Heart left ventricle (tissue), 16 donors: ENCODE measurements at regions not wholly inside any gene's neighbourhood (a gene's known extent, or its start where the extent isn't known, plus 50 kb on each side); places are given as distances from the start of the nearest gene placed in this dataset.
"Not testable (repeated sequence)": the region's sequence is repeated elsewhere in the genome, so short reads cannot be mapped to it uniquely, and the experiment has no call there.

Experiments used
- ATAC-seq, 4 donors: fragments of 200-7000 bp; cut with Tn5 transposase; one replicate each; pipeline ENCODE4 v1.9.1; 2020 to 2022; ENCODE audit warnings: moderate library complexity in 4 of 4, mild to moderate bottlenecking in 3 of 4, moderate number of reproducible peaks in 1 of 4
- DNase-seq, 5 donors: peaks; one replicate each; pipeline ENCODE4 v3.0.0-alpha.2; 2020
- H3K27ac ChIP-seq, 12 donors: fragments of 200-600 bp; sonication (generic) in 4 of 12; one replicate each; pipeline versions ENCODE4 v1.5.0 to v1.8.0; 2016 to 2022; ENCODE audit warnings: mild to moderate bottlenecking in 2 of 12
- H3K27me3 ChIP-seq, 9 donors: fragments of 200-600 bp; sonication (generic) in 2 of 9; one replicate each; pipeline versions ENCODE4 v1.5.1 to v1.8.0; 2016 to 2022; ENCODE audit warnings: mild to moderate bottlenecking in 3 of 9
- H3K36me3 ChIP-seq, 9 donors: fragments of 200-600 bp; sonication (generic) in 2 of 9; one replicate each; pipeline versions ENCODE4 v1.5.0 to v1.8.0; 2018 to 2022; ENCODE audit warnings: mild to moderate bottlenecking in 2 of 9
- H3K4me1 ChIP-seq, 12 donors: fragments of 200-600 bp; sonication (generic) in 4 of 12; one replicate each; pipeline versions ENCODE4 v1.5.0 to v1.8.0; 2016 to 2022; ENCODE audit warnings: mild to moderate bottlenecking in 3 of 12
- H3K4me3 ChIP-seq, 12 donors: fragments of 200-600 bp; sonication (generic) in 4 of 12; one replicate each; pipeline versions ENCODE4 v1.5.0 to v1.8.0; 2017 to 2022; ENCODE audit warnings: mild to moderate bottlenecking in 9 of 12, moderate library complexity in 4 of 12
- H3K9me3 ChIP-seq, 12 donors: fragments of 200-600 bp; sonication (generic) in 4 of 12; one replicate each; pipeline versions ENCODE4 v1.5.0 to v1.8.0; 2016 to 2022; ENCODE audit warnings: mild to moderate bottlenecking in 1 of 12
- CTCF ChIP-seq, 12 donors: fragments of 200-600 bp; sonication (generic) in 4 of 12; IDR thresholded peaks; one replicate each; pipeline versions ENCODE4 v1.5.0 to v1.8.0; 2018 to 2022; ENCODE audit warnings: antibody characterized with exemption in 12 of 12, mild to moderate bottlenecking in 5 of 12
- POLR2A ChIP-seq, 2 donors: fragments of 450-650 bp; IDR thresholded peaks; one replicate each; pipeline ENCODE4 v1.6.1; 2017; ENCODE audit warnings: antibody characterized with exemption in 2 of 2, mild to moderate bottlenecking in 2 of 2, moderate library complexity in 2 of 2
- WGBS, 4 donors: extraction: QIAGEN DNeasy Blood & Tissue Kit in 2 of 4; methylation state at CpG; one replicate each; pipeline versions ENCODE4 v1.1.5 to v1.1.7; 2013 to 2018; 5-methylcytosine and 5-hydroxymethylcytosine counted together
- intact Hi-C, 10 donors: fragments of 100-400 bp; cut with DNase I; formaldehyde crosslinking; loops; one replicate each; pipeline versions ENCODE4 v1.11.1 to v1.14.2; 2022
- donor health status: ischemic (EF 13 %, LVEDD 7.1; RV severe dilation, severe dysfunction).
- donor health status: healthy with polysubstance abuse.
- donor health status: DM: no; HTN: yes; CAD: no.
- donor health status: DM: no; HTN: no; CAD: no.
- donor health status: ischemic (EF 25% LVEDD 6.9; RV normal size, moderate dysfunction).
- donor health status: ischemic (EF 25% LVEDD 5.7; RV mildly dilated, moderate dysfunction).
- donor health status: healthy.
- donor health status: DM: yes; HTN: yes; CAD: no.
- donor health status: ischemic (EF 35%, LVEDD 5.7; RV mildly dilated, moderate dysfunction).
- donor health status: nonischemic (EF 11% LVEDD 7.7; RV severe dilation, severe dysfunction).
- donor health status: DM: yes; HTN: yes; CAD: no.
- donor health status: PGD.
- donor health status: ischemic (EF 29% LVEDD 5.4; RV normal size, mild dysfunction).
- donor health status: nonischemic (EF 23%, LVEDD 6.1; RV moderate dilation, normal function).

- H3K27me3 ChIP-seq, H3K27ac ChIP-seq, H3K9me3 ChIP-seq, DNase-seq, H3K36me3 ChIP-seq, H3K4me3 ChIP-seq, H3K4me1 ChIP-seq: not testable (repeated sequence)
- peak; percentile 36 to 68 (median 53) for TF ChIP-seq CTCF (IDR thresholded peaks at IDR 0.05)
- peak in 3 of 4 donors; percentile 51 to 75 (median 64) for ATAC-seq
- 19 to 36% (median 28%) methylated on average over 5 of the region's 5 CpGs for WGBS, 4 donors
- intact Hi-C loops = loop anchor here in 9 of 10 donors (2.0 to 10.0 kb wide), 4 partner anchors 109 to 429 kb away; no protein-coding TSS in a partner anchor
These were observed 71.7 kb downstream of the PRR15 start for GRCh38 chr7:29635067-29636008.

GRCh38 chr7:29636009-29636351 lies 72.3 kb downstream of the PRR15 start:
- TF ChIP-seq POLR2A (IDR thresholded peaks at IDR 0.05) (no peak), CTCF (IDR thresholded peaks at IDR 0.05) (peak in 1 of 12 donors; percentile 1)
- no peak overlapping the region for H3K27ac ChIP-seq
- H3K4me1 ChIP-seq = no peaks in the 10 kb centered on the region
- H3K36me3 ChIP-seq = peaks cover 0 to 7% (median 0%) of the 10 kb centered on the region in 9 donors
- intact Hi-C loops = loop anchor here in 9 of 10 donors (2.0 to 10.0 kb wide), 4 partner anchors 109 to 429 kb away; no protein-coding TSS in a partner anchor
- 52 to 76% (median 57%) methylated on average over 1 of the region's 1 CpG for WGBS, 4 donors
- no peaks in the 10 kb centered on the region for H3K9me3 ChIP-seq
- no peaks in the 10 kb centered on the region for H3K27me3 ChIP-seq
- ATAC-seq (no peak), DNase-seq (no peak)
- no peak overlapping the region for H3K4me3 ChIP-seq

- no peak for TF ChIP-seq POLR2A (IDR thresholded peaks at IDR 0.05)
- no peak for TF ChIP-seq CTCF (IDR thresholded peaks at IDR 0.05)
- Histone ChIP-seq H3K9me3 (no peaks in the 10 kb centered on the region), H3K4me1 (no peaks in the 10 kb centered on the region), H3K27me3 (no peaks in the 10 kb centered on the region), H3K4me3 (no peak overlapping the region), H3K27ac (no peak overlapping the region), H3K36me3 (peaks cover 0 to 7% (median 0%) of the 10 kb centered on the region in 9 donors)
- 93 to 98% (median 98%) methylated on average over 8 of the region's 8 CpGs for WGBS, 4 donors
- intact Hi-C loops = loop anchor here in 9 of 10 donors (2.0 to 10.0 kb wide), 4 partner anchors 107 to 427 kb away; no protein-coding TSS in a partner anchor
- ATAC-seq = no peak
- DNase-seq = no peak
These were observed 73.7 kb downstream of the PRR15 start for GRCh38 chr7:29637374-29637773.

GRCh38 chr7:29638841-29639240 lies 75.2 kb downstream of the PRR15 start:
- intact Hi-C loops = loop anchor here in 8 of 10 donors (5.0 to 10.0 kb wide), 3 partner anchors 106 to 426 kb away; no protein-coding TSS in a partner anchor
- H3K36me3 ChIP-seq, H3K27ac ChIP-seq, ATAC-seq, H3K4me3 ChIP-seq, DNase-seq, H3K27me3 ChIP-seq, H3K9me3 ChIP-seq, H3K4me1 ChIP-seq: not testable (repeated sequence)
- WGBS, 4 donors = 90 to 100% (median 96%) methylated on average over 3 of the region's 3 CpGs
